Smooth muscle cell (in vitro differentiated cells): ENCODE measurements at regions not wholly inside any gene's neighbourhood (a gene's known extent, or its start where the extent isn't known, plus 50 kb on each side); places are given as distances from the start of the nearest gene placed in this dataset.

Source experiments
- DNase-seq: peaks from one replicate; lab custom pipeline; 2025; ENCODE audit not compliant: unreplicated experiment; lab: John Stamatoyannopoulos, UW
- H2AFZ ChIP-seq: fragments of 200-600 bp; sonication (generic); 2 replicates; pipeline ENCODE4 v1.6.0; 2016; ENCODE audit warnings: antibody characterized with exemption, low read depth, mild to moderate bottlenecking
- H3F3A ChIP-seq: fragments of 200-600 bp; sonication (generic); 2 replicates; pipeline ENCODE4 v1.6.0; 2017; ENCODE audit warnings: antibody characterized with exemption, low read depth
- H3K27ac ChIP-seq: fragments of 200-600 bp; sonication (generic); 2 replicates; pipeline ENCODE4 v1.5.1; 2016; ENCODE audit warnings: low read depth, mild to moderate bottlenecking
- H3K27me3 ChIP-seq: fragments of 200-600 bp; sonication (generic); 2 replicates; pipeline ENCODE4 v1.6.1; 2016; ENCODE audit warnings: low read depth, mild to moderate bottlenecking
- H3K36me3 ChIP-seq: fragments of 200-600 bp; sonication (generic); 2 replicates; pipeline ENCODE4 v1.5.1; 2016; ENCODE audit warnings: low read depth
- H3K4me1 ChIP-seq: fragments of 200-600 bp; sonication (generic); 2 replicates; pipeline ENCODE4 v1.5.1; 2016; ENCODE audit warnings: low read depth
- H3K4me2 ChIP-seq: fragments of 200-600 bp; sonication (generic); 2 replicates; pipeline ENCODE4 v1.6.0; 2016; ENCODE audit warnings: mild to moderate bottlenecking
- H3K4me3 ChIP-seq: fragments of 200-600 bp; sonication (generic); 2 replicates; pipeline ENCODE4 v1.5.1; 2016; ENCODE audit warnings: mild to moderate bottlenecking
- H3K79me2 ChIP-seq: fragments of 200-600 bp; sonication (generic); 2 replicates; pipeline ENCODE4 v1.6.0; 2016; ENCODE audit warnings: low read depth, mild to moderate bottlenecking
- H3K9ac ChIP-seq: fragments of 200-600 bp; sonication (generic); 2 replicates; pipeline ENCODE4 v1.6.0; 2016; ENCODE audit warnings: low read depth
- H3K9me3 ChIP-seq: fragments of 200-600 bp; sonication (generic); replicated peaks from 2 replicates; pipeline ENCODE4 v1.5.1; 2016; ENCODE audit warnings: low read depth
- H4K20me1 ChIP-seq: fragments of 200-600 bp; sonication (generic); 2 replicates; pipeline ENCODE4 v1.6.0; 2016; ENCODE audit warnings: low read depth
- WGBS: methylation state at CpG from one replicate; pipeline ENCODE4 v1.1.7; 2016; ENCODE audit warnings: low lambda C conversion rate; 5-methylcytosine and 5-hydroxymethylcytosine counted together
- TF ChIP-seq, protein P1 (sequence below): fragments of 200-600 bp; sonication (generic); IDR thresholded peaks from 2 replicates; pipeline ENCODE4 v1.5.1; 2017; ENCODE audit warnings: borderline replicate concordance, mild to moderate bottlenecking, antibody characterized with exemption; ENCODE audit not compliant: insufficient read depth, poor library complexity, severe bottlenecking

DNA sequence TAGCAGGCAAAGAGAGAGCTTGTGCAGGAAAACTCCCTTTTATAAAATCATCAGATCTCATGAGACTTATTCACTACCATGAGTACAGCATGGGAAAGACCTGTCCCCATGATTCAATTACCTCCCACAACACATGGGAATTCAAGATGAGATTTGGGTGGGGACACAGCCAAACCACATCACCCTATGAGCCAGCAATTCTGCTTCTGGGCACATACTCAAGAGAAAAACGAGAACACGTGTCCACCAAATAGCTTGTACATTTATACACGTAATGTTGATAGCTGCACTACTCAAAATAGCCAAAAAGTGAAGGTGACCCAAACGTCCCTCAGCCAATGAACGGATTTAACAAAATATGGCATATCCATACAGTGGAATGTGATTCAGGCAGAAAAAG lies 94.5 kb upstream of the DHRSX start:
- H3K79me2 ChIP-seq = no peaks in the 10 kb centered on the region
- WGBS = 83% methylated on average over 5 of the region's 5 CpGs
- no peaks in the 10 kb centered on the region for H3K27me3 ChIP-seq
- DNase-seq = no peak
- peaks cover 8% of the 10 kb centered on the region for H4K20me1 ChIP-seq
- H3K4me1 ChIP-seq = no peaks in the 10 kb centered on the region
- H3K4me3 ChIP-seq = no peak overlapping the region
- H3K27ac ChIP-seq = no peak overlapping the region
- H3K9ac ChIP-seq = no peak overlapping the region
- H3K4me2 ChIP-seq = no peak overlapping the region
- H3K9me3 ChIP-seq = no peaks in the 10 kb centered on the region
- TF ChIP-seq, protein P1, sequence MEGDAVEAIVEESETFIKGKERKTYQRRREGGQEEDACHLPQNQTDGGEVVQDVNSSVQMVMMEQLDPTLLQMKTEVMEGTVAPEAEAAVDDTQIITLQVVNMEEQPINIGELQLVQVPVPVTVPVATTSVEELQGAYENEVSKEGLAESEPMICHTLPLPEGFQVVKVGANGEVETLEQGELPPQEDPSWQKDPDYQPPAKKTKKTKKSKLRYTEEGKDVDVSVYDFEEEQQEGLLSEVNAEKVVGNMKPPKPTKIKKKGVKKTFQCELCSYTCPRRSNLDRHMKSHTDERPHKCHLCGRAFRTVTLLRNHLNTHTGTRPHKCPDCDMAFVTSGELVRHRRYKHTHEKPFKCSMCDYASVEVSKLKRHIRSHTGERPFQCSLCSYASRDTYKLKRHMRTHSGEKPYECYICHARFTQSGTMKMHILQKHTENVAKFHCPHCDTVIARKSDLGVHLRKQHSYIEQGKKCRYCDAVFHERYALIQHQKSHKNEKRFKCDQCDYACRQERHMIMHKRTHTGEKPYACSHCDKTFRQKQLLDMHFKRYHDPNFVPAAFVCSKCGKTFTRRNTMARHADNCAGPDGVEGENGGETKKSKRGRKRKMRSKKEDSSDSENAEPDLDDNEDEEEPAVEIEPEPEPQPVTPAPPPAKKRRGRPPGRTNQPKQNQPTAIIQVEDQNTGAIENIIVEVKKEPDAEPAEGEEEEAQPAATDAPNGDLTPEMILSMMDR = no peak
- H3K36me3 ChIP-seq = no peaks in the 10 kb centered on the region
- H2AFZ ChIP-seq = no peak overlapping the region
- no peaks in the 10 kb centered on the region for H3F3A ChIP-seq

DNA sequence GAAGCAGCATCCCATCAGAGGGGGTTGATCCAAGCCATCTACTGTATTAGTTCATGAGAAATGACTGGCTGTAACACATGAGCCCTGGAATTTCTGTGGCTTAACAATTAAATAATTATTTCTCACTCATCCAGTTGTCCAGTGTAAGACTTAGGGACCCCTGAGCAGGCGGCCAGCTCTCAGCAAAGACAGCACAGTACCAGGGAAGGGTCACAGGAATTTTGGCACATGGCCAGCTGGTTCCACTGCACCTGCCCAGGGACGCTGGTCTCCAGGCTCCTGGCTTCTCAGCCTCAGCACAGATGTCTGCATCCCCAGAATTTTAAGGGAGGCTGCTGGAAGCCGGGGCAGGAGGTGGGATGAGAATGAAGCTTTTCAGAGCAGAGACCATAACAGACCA lies 93.7 kb upstream of the DHRSX start:
- WGBS = 94% methylated on average over 3 of the region's 3 CpGs
- peaks cover 8% of the 10 kb centered on the region for H4K20me1 ChIP-seq
- H3K79me2 ChIP-seq = no peaks in the 10 kb centered on the region
- no peaks in the 10 kb centered on the region for H3K9me3 ChIP-seq
- H3K9ac ChIP-seq = no peak overlapping the region
- H3K4me1 ChIP-seq = no peaks in the 10 kb centered on the region
- no peak overlapping the region for H3K4me2 ChIP-seq
- no peaks in the 10 kb centered on the region for H3K36me3 ChIP-seq
- no peak overlapping the region for H3K27ac ChIP-seq
- TF ChIP-seq, protein P1 = no peak
- H3F3A ChIP-seq = no peaks in the 10 kb centered on the region
- no peak for DNase-seq
- H3K4me3 ChIP-seq = no peak overlapping the region
- no peaks in the 10 kb centered on the region for H3K27me3 ChIP-seq
- H2AFZ ChIP-seq = no peak overlapping the region

DNA sequence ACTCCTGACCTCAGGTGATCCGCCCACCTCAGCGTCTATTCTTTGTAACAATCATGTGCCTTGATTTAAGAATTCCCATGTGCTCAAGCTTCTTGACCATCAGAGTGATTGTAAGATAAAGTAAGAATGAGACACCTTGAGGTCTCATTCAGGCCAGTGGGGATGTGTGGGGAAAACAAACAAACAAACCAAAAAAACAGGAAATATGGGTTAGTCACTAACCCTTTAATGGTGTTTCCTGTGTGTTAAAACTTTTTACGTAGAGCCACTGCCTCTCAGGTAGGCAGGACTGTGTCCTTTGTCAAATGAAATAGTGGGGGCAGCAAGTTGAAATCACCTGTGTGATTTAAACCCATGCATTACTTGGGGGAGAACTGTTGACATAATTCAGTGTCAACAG lies 91.5 kb upstream of the DHRSX start:
- no peak overlapping the region for H3K9ac ChIP-seq
- no peaks in the 10 kb centered on the region for H3K79me2 ChIP-seq
- H3K4me3 ChIP-seq = no peak overlapping the region
- H3K36me3 ChIP-seq = no peaks in the 10 kb centered on the region
- H3K27ac ChIP-seq = no peak overlapping the region
- no peaks in the 10 kb centered on the region for H3F3A ChIP-seq
- 57% methylated on average over 3 of the region's 3 CpGs for WGBS
- H3K4me1 ChIP-seq = no peaks in the 10 kb centered on the region
- H2AFZ ChIP-seq = no peak overlapping the region
- TF ChIP-seq, protein P1 = no peak
- no peak for DNase-seq
- H3K27me3 ChIP-seq = no peaks in the 10 kb centered on the region
- no peak overlapping the region for H3K4me2 ChIP-seq
- H3K9me3 ChIP-seq = no peaks in the 10 kb centered on the region
- H4K20me1 ChIP-seq = peaks cover 8% of the 10 kb centered on the region

DNA sequence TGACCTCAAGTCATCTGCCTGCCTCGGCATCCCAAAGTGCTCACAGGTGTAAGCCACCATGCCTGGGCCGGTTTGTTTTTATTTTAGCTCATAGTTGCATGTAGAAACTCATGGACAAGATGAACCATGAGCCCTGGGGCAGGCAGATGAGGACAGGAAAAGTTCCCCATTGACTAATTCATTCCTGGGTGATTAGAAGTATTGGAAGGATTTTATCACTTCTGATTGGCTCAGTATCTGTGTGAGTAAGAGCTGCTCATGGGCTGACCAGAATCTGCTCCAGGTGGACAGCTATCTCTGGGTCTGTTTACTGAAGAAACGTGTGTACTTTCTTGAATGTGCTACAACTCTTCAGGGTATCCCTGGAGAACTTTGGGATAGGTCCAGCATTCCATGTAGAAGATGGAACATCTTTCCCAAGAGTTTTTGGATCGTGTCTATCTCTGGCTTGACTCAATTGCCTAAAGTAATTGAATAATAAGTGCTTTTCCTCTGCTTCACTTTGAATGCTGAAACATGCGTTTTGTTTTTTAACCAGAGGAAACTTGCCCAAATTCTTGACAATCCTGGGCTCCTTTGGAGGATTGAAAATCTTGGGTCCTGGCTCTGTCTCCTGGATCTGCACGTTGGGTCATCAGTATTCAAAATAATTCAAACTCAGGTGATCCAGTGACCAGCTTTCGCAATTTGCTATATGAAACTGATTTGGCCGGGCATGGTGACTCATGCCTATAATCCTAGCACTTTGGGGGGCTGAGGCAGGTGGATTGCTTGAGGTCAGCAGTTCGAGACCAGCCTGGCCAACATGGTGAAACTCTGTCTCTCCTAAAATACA lies 88.6 kb upstream of the DHRSX start:
- no peak for DNase-seq

More for the DNA sequence above, 88.6 kb upstream of the DHRSX start:
- peaks cover 33% of the 10 kb centered on the region for H4K20me1 ChIP-seq
- H2AFZ ChIP-seq = no peak overlapping the region
- 93% methylated on average over 9 of the region's 9 CpGs for WGBS
- H3F3A ChIP-seq = no peaks in the 10 kb centered on the region
- H3K36me3 ChIP-seq = no peaks in the 10 kb centered on the region
- H3K27ac ChIP-seq = no peak overlapping the region
- H3K79me2 ChIP-seq = no peaks in the 10 kb centered on the region
- H3K4me1 ChIP-seq = no peaks in the 10 kb centered on the region
- peaks cover 27% of the 10 kb centered on the region for H3K27me3 ChIP-seq
- no peak overlapping the region for H3K9ac ChIP-seq
- H3K4me3 ChIP-seq = no peak overlapping the region
- H3K9me3 ChIP-seq = no peaks in the 10 kb centered on the region
- H3K4me2 ChIP-seq = no peak overlapping the region
- TF ChIP-seq, protein P1 = no peak
